ENCODE measurements at regions not wholly inside any gene's neighbourhood (a gene's known extent, or its start where the extent isn't known, plus 50 kb on each side); places are given as distances from the start of the nearest gene placed in this dataset.

GRCh38 chr6:14943116-14943515, 302.8 kb upstream of the JARID2 start:
- TF ChIP-seq POLR2A (IDR thresholded peaks at IDR 0.05): no peak
- TF ChIP-seq CTCF (IDR thresholded peaks at IDR 0.05): no peak
